Left colon (tissue), 2 donors: ENCODE measurements at regions not wholly inside any gene's neighbourhood (a gene's known extent, or its start where the extent isn't known, plus 50 kb on each side); places are given as distances from the start of the nearest gene placed in this dataset.
A peak's percentile ranks its signal among the peaks of the same experiment; 100 is the strongest.

Experiments used
- ATAC-seq: fragments of 200-7000 bp; cut with Tn5 transposase; one replicate; pipeline ENCODE4 v1.9.1; 2020; ENCODE audit warnings: mild to moderate bottlenecking, moderate library complexity
- DNase-seq, 2 donors: peaks; one replicate each; pipeline ENCODE4 v3.0.0-alpha.2; 2020
- intact Hi-C, 2 donors: fragments of 100-400 bp; cut with DNase I in 1 of 2; cut with micrococcal nuclease in 1 of 2; formaldehyde crosslinking; loops; one replicate each; pipeline versions ENCODE4 v1.11.2 to v1.14.0; 2022; cut with DNase I, micrococcal nuclease
- donor health status: DM: no; HTN: no; CAD: no.
- donor health status: DM: yes; HTN: yes; CAD: no.

DNA sequence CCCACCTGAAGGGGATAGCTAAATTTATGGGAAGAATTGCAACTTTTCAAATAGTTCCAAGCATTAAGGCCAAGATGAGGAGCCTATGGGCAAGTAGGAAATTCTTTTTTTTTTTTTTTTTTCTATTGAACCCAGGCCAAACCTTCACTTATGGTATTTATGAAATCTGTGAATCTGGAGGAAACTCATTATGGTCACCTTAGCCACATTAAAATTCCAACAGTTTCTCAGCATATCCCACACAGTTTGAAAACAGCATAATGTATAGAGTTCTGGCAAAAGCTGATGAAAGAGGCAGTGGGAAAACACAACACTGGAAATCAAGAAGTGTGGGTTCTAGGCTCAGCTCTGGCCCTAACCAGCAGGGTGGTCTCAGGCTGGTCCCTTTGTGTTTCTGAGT is 236.9 kb downstream of the PTEN start:
- no peak for DNase-seq
- no peak for ATAC-seq
- intact Hi-C loops = no loop called here

DNA sequence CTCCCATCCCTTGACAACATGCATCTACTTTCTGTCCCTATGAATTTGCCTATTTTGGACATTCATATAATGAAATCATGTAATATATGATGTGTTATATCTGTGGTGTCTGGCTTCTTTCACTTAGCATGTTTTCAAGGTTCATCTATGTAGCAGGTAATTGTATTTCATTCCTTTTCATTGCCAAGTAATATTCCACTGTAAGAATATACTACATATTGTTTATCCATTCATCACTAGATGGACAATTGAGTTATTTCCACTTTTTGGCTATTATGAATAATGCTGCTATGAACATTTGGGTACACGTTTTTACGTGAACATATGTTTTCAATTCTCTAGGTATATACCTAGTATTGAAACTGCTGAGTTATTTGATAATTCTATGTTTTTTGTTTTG is 238.2 kb downstream of the PTEN start:
- no peak for ATAC-seq
- DNase-seq = no peak
- intact Hi-C loops = no loop called here

DNA sequence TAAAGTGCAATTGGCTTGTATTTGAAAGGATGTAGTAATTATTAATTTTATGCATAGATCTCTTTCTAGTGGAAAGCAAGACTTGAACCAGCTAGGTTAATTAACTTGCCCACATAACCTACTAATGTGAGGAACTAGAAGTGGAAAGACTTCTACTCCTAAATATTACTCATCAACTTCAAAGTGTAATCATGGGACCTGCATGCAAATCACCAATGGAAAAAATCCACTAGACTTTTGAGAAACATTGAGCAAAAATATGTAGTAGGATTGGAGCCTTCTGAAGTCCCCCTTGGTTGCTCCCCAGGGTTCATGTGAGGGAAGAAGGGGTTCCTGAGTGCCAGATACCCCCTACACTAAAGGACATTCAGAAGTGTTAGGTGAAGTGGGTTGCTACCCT is 240.2 kb downstream of the PTEN start:
- DNase-seq = no peak
- ATAC-seq = no peak
- intact Hi-C loops = no loop called here

DNA sequence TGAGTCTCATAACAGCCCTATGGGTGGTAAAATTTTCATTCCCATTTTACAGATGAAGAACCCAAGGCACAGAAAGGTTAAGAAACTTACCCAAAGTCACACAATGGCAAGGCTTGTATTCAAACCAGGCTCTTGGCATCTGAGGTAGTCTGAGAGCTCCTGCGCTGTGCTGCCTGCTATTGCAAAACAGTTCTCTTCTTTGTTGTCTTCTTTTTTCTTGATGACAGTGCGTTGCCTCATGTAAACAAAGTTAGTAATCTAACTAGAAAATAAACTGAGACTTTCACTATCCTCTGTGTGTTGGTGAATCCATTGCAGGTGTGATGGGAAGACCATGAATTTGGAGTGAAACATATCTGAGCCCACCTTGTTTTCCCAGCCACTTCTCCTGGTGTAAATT is 240.8 kb downstream of the PTEN start:
- DNase-seq (no peak), ATAC-seq (no peak)
- intact Hi-C loops = no loop called here

DNA sequence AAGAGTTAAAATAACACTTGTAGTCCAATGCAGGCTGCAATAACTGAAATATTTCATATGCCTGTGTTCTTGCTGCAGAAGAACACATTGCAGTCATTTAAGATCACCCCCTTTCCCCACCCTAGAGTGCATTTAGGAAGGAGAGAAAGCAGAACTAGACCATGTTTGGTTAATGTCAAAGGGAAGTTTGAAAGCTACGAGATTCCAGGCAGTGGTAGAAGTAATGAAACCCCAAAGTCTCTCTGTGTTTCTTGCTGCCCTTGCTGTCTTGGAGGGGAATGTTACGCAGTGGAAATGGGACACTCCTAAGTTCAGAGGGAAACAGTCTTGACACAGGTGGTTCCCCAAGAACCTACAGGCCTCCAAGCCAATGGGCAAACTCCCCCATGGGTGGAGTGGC is 242.9 kb downstream of the PTEN start:
- ATAC-seq (no peak), DNase-seq (no peak)
- intact Hi-C loops = no loop called here

DNA sequence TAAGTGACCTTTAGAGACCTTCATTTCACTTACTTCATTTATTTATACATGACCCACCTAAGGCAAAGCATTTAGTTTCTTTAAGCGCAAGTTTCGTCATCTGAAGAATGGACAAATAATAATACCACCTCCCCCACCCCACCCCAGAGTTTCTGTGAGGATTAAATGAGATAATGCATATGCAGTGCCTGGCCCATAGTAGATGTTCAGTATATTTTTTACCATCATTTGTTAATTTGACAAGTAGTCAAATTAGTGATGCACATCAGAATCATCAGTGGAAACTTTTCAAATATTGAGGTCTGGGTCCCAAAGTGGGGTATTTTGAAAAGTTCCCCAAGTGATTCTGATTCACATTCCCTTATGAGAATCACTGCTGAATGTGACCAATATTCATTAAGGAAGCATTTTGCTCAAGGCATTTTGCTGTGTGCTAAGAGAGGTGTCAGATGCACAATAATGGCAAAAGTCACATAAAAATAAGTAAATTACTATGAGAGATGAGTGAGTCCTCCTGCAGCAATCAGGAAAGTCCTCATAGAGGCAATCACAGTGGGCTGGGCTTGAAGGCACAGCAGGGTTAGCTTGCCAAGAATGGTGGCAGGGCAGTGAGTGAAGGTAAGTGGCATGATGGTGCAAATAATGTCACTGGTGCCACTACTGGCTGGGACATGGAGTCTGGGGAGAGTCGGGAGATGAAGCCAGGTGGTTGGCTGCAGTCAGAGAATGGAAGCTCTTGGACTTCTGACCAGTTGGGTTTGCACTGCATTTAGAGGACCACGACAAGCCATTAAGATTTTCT is 244.1 kb downstream of the PTEN start:
- intact Hi-C loops = no loop called here
- no peak for DNase-seq
- no peak for ATAC-seq

DNA sequence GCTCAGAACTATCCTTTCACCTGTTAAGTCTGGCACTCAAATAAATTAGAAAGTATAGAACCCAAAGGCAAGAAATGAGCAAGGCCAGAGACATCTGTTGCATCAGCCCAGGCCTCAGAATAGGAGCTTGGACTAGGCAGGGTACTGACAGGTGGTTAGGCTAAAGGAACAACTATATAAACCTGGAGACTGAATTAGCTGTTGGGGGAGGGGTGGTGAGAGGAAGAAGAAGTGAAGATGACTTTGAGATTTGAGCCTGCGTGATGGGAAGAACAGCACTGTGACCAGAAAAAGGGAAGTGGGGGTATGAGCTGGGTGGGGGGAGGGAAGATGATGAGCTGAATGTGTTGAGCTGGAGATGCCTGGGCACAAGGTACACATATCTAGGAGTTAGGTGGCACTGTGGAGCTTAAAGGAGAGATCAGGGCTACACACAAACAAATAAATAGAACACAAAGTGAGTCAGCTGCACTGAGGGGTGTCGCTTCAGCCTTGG is 244.7 kb downstream of the PTEN start:
- DNase-seq = no peak
- intact Hi-C loops = no loop called here
- peak; percentile 28 for ATAC-seq

DNA sequence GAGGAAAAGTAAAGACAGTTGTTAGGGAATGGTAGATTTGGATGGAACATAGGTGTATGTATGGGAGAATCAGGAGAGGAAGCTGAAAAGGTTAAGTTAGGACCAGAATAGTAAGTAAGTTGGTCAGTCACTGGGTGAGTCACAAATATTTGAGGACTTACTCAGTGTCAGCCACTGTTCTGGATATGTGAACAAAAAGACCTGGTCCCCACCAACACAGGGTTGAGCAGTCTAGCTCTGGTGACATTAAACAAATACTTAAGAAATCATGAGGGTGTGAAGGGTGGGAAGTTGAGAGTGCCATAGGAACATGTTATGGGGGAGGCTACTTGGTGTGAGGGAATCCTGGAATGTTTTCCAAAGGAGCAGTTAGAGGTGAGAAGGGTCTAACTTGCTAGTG is 246.9 kb downstream of the PTEN start:
- intact Hi-C loops = no loop called here

DNA sequence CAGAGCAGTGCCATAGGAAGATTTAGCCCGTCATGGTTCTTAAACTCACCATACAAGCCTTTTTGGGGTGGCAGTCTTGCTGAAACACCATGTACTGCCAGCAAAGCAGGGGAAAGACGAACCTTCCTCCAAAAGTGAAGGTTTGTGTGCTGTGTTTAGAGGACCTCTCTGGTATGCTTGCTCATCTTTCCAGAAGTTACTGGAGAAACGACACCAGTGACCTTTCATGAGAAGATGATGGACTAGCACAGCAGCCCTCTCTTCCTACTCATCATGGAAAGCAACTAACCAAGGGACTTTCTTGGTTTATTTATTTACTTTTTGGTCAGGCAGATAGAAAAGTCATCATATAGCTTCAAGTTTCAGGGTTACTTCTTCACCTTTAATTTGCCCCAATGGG is 247.4 kb downstream of the PTEN start:
- no peak for ATAC-seq
- DNase-seq = no peak
- intact Hi-C loops = no loop called here

More for the DNA sequence above, 246.9 kb downstream of the PTEN start:
- ATAC-seq = no peak
- DNase-seq = no peak

DNA sequence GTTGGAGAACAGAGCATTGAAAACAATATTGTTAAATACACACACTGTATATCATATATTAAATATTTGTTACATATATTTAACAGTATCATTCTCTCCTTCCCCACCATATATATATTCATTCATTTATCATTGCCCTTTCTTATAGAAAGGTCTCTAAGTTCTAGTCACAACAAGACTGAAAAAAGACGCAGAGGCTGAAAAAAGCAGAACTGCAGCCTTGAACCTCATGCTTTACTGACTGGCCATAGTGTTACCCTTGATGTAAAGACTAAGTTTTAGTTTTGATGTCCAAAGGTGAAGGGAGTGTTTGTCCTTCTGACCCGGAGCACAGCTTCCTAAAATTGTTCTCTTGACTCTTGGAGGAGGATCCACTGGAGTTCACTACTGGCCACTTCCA is 247.9 kb downstream of the PTEN start:
- intact Hi-C loops = no loop called here
- no peak for DNase-seq
- no peak for ATAC-seq

DNA sequence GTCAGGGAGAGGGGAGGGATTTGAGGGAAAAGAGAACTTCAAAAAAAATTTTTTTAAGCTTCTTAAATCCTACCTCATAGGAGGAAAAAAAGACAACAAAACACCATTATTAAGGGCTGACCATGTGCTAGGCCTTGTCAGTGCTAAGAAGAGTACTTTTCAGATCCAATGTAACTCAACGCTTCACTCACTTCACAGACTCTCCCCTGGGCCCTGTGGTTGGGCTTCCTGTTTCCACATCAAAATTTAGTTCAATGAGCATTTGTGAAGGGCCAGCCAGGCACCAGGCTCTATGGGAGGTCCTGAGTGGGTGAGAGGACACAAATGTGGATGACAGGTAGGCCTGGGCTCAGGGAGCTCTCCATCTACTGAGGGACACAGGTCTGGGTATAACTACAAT is 249.8 kb downstream of the PTEN start:
- no peak for DNase-seq
- intact Hi-C loops = no loop called here
- ATAC-seq = no peak

DNA sequence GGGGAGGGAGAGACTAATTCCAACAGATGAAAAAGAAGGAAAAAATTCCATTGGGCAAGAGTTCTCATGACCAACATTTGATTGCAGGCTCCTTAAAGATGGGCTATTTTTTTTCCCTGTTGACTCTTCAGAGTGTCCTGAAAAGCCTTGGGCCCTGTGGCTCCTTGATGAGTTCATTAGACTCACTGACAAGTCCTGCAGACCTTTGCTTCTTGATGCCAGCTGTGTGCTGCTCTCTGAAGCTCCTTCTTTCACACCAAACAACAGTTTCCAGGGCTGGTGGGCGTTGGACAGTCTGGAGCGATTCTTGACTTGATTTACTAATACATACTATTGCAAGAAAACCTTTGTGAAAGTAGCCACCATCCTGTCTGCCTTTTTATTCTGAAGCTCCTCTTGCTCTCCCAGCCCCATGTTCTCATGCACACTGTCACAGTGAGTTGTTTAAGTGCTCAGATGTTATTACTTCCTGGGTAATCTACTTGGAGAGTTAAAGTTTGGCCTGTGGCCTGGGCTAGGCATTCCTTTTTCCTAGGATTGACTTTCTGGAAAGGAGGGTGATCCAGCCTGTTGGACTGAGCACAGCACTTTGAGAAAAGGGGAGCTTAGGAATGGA is 250.3 kb downstream of the PTEN start:
- no peak for DNase-seq
- ATAC-seq = peak; percentile 77
- intact Hi-C loops = no loop called here

DNA sequence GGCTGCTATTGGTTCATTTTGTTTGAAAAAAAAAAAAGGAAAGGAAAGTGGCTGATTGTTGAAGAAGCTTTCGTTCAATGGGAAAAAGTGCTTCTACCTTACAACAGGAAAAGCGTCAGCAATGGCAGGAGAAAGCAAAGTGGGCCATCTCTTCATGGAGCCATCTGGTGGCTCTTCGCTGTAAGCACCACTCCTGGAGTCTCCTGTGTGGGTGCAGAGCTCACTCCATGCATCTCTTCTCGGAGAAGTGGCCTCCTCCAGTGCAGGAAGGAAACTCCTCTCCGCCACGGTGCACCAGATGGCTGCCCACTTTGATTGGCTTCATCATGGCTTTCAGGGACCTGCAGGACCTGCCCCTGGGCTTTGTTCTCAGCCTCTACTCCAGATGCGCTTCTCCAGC is 250.9 kb downstream of the PTEN start:
- ATAC-seq = peak; percentile 65
- DNase-seq = peak in 1 of 2 donors; percentile 35
- intact Hi-C loops = no loop called here

DNA sequence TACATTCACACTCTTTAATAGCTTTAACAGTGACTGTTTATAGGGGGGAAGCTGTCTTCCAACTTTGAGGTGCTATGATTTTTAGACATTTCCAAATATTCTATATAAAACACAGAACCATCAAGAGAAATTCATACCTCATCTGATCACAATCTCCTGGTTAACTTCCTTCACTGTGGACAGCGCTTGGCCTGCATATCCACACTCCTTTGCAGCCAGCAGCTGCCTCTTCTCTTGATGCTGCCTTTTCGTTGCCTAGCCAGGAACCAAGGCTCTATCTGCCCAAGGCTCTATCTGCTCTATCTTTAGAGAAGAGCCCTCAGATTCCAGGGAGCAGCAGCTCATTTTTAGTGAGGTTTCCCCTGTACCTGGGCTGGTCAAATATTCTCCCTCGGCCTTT is 252.0 kb downstream of the PTEN start:
- intact Hi-C loops = no loop called here
- DNase-seq = no peak
- no peak for ATAC-seq

DNA sequence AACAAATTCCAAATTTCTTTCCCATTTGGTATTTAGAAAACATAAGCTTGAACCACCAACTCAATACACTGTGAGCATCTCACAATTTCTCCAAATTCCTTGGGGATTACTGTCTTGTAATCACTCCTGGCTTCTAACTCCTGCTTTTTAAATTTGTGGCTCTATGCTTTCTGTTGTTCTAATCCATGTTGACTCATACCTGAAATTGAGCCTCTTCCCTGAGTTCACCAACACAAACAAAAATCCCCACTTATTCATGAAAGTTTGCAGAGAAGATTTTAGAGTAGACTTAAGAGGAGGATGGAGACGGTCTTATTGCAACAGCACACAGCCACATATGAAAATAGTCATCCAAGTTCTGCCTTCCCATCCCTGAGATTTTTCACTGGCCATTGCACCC is 252.5 kb downstream of the PTEN start:
- ATAC-seq (no peak), DNase-seq (no peak)
- intact Hi-C loops = no loop called here

DNA sequence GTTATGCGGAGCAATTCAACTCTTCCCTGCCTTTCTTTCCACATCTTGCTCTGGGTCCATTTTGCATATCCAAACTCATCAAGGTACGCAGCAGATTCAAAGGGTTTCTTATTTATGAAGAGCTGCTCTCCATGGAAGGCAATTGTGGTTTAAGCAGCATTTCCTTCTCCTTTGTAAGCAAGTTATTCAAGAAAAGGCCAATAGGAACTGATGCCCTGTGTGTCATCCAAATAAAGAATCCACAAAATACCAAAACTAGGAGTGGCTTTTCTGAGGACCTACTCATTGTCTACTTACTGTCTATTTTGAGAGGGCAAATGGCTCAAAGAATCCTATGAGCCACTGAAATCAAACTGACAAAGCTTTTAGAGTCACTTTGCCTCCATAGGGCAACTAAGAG is 253.1 kb downstream of the PTEN start:
- intact Hi-C loops = no loop called here
- ATAC-seq (no peak), DNase-seq (no peak)

DNA sequence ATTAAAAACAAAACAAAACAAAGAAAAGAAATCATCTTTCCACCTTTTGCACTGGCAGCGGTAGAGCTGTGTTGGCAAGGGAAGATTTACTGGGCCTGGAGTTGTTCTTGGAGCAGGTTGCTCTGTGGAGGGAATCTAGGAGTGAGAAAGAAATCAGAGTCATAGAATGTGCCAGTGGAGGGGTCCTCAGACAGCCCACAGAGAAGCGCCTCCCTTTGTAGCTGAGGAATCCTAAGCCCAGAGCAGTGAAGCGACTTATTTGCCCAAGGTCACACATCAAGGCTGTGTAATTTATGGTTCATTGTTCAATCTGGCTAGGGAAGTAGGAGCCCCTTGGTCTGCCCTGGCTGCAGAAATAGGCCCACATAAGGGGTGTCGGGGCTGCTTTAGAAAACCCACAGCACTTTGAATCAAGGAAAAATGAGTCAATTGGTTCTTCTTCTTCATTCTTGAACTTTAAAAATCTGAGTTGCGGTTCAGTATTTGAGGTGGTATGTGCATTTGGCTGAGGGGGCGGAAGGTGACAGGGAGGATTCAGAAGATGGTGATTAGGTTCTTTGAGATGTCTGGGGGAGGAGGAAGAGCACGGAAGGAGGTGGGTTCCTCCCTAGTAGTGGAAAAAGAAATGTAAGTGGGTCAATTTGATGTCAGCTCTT is 253.7 kb downstream of the PTEN start:
- ATAC-seq (no peak), DNase-seq (no peak)
- intact Hi-C loops = no loop called here

DNA sequence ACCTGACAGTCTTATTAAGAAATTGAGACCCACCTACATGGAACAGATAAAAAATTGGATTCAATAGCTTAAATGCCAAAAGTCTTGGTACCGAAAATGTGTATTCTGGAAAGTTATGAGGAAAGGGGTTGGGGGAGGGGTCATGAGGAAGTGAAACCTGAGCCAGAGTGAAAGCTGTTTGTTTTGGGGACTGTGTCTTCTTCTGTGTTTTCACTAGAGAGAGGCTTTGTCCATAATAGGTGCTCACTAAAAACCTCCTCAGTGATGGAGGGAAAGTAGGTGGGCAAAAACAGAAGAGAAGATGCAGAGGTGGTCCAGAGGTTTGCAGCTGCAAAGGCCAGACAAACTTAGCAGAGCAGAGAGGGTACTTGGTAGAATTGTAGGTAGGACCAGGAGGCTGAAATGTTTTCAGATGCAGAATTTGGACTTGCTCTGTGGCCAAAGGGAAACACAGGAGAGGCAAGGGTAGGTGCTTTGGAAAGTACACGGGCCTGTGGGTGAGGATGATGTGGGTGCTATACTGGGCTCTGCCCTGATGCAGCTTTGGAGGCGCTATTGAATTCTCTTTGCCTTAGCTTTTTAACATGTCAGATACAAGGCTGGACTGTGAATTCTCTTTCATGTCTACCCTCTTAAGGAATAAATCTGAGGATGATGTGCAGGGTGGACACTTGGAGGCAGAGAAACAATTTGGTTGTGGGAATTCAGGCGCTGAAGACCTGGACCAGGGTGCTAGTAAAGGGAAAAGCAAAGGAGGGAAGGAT is 254.6 kb downstream of the PTEN start:
- ATAC-seq (peak; percentile 25), DNase-seq (no peak)
- intact Hi-C loops = no loop called here

DNA sequence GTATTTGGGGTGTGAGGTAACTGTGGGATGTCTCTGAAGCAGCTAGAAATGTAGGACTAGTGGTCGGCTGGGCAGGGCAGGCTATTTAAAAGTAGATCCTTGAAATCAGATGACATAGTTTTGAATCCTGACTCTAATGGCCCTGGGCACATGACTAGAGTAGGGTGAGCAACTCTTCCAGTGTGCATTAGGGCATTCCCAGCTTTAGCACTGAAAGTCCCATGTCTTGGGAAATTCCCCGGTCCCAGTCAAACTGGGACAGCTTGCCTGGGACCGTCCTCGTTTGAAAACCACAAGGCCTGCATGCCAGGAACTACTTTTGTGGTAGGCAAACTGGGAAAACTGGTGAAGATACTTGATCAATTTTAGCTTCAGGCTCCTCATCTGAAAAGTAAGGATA is 255.3 kb downstream of the PTEN start:
- intact Hi-C loops = no loop called here
- DNase-seq (no peak), ATAC-seq (no peak)

DNA sequence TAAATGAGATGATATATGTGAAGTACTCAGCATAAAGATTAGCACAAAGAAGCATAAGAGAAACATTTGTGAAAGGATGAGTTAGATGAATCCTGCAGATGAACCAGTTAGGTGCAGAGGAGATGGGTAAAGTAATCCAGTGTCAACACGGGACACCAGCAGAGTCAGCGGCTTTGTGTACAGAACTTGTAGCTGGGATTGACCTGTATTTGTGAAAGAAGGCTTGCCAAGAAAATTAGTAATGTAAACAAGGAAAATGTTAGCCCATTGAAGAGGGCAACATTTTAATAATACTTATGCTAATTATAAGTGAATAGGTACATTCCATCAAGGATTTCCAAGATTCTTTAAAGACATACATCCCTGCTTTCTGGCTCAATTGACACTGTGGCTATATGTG is 255.7 kb downstream of the PTEN start:
- ATAC-seq (no peak), DNase-seq (no peak)
- intact Hi-C loops = no loop called here
